NCI-H748 (cell line): ENCODE measurements at regions not wholly inside any gene's neighbourhood (a gene's known extent, or its start where the extent isn't known, plus 50 kb on each side); places are given as distances from the start of the nearest gene placed in this dataset.

ENCODE experiments used
- DNase-seq: peaks from one replicate; lab custom pipeline; 2025; ENCODE audit not compliant: unreplicated experiment; lab: John Stamatoyannopoulos, UW

DNA sequence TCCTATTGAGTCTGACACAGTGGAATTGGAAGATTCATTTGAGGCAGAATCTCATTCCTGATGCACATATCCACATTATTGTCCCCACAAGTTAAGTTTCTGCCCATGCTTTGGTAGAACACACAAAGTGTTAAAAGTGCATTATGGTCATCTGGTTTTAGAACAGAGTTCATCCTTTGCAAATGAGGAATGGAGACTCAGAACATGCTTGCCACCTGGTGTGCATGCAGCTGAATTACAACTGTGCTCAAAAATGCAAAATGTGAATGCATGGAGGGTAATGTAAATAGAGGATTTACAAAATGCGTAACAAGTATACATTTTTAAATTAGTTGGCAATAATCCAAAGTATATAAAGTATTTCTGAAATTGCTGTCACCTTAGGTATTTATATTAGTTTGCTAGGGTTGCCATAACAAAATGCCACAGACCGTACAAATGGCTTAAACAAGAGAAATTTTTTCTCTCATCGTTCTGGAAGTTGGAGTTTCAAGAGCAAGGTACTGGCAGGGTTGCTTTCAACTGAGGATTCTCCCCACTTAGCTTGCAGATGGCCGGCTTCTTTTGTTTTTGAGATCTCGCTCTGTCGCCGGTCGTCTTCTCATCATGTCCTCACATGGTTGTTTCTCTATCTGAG is 671.1 kb downstream of the TAF11L14 start:
- DNase-seq, result peak; percentile 87

DNA sequence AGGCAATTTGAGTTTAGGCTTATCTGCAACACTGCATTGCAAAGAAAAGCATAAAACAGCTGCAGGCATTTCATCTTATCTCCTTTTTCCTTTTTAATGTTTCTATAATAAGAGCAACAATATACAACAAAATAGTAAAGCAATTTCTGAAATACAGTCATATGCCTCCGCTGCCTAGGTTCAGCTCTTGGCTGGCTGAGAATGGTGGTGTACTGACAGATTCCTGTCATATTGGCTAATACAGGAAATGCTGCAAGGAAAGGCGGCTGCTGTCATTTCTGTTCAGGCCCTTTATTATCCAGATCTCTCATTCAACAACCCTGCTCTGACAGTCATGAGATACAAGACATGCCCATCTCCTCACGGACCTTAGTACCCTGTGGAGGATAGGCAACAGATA is 677.0 kb downstream of the TAF11L14 start:
- no peak for DNase-seq

DNA sequence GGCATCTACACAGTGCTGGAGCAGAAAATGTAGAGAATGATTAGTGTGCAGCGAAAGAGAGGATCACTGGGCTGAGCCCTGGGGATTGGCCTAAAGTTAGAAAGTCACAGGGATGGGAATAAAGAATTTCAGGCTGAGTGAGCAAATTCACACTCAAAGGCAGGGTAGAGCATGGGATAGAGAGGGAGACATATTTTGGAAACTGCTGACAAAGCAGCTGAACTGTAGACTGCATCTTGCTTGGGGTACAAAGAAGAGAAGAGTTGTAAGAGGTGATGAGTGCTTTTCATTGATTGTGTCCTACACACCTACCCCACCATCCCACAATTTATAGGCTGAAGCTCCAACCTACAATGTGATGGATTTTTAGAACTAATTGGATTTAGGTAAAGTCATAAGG is 677.8 kb downstream of the TAF11L14 start:
- DNase-seq, result no peak

GRCh38 chr5:18314192-18314778 is 680.0 kb downstream of the TAF11L14 start:
- peak; percentile 70 for DNase-seq

DNA sequence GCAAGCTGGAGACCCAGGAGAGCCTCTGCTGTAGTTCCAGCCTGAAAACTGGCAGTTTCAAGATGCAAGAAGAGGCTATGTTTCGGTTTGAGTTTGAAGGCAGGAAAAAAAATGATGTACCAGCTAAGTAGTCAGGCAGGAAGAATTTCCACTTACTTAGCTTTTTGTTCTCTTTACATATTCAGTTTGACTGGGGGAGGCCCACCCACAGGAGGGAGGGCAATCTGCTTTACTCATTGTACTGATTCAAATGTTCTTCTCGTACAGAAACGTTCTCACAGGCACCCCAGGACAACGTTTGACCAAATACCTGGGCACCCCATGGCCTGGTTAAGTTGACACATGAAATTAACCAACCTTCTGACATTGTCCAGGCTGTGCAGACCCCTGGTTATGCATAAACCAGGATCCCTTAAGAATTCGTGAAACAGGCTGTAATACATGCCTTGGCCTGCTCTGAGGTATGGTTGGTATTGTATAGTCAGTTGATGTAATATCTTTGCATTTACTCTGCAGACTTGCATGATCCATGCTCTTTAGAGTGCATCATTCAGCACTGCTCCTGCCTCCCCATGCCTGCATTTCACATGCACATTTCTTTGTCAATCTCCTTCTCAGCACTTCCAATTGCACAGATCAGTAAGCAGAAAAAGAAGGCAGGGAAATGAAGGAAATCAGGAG is 687.1 kb downstream of the TAF11L14 start:
- no peak for DNase-seq

DNA sequence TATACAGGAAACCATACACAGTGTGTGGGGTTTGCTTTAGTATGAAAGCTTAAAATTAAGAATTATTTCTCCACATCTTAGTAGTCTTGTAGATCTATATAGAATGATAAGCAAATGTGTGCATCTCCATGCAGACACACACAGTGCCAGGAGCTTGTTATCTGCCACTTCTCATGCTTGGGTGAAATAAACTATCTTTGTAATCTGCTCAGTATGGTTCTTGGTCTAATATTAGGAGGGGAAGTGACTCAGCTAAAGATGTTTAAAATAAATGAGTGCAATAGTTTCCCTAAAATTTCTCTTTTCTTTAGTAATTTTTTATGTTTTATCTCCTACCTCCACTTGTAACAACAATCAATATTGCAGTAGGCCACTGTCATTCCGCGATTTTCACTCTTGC is 689.6 kb downstream of the TAF11L14 start:
- no peak for DNase-seq

DNA sequence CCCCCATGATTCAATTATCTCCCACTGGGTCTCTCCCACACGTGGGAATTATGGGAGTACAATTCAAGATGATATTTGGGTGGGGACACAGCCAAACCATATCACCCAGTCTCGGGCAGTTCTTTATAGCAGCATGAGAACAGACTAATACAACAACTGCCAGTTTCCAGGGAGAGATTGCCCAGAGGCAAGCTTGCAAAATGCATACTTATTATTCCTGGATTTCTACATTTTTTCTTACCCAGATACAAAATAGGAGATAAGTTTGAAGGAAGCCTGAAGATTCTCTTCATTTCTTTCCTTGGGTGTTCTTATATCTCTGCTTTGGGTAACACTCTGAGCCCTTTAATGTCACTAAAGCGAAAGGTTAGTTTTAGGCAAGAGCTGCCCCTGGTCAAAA is 691.2 kb downstream of the TAF11L14 start:
- DNase-seq, result no peak

- DNase-seq, result peak; percentile 53
These were observed 695.1 kb downstream of the TAF11L14 start for GRCh38 chr5:18329328-18329727.

DNA sequence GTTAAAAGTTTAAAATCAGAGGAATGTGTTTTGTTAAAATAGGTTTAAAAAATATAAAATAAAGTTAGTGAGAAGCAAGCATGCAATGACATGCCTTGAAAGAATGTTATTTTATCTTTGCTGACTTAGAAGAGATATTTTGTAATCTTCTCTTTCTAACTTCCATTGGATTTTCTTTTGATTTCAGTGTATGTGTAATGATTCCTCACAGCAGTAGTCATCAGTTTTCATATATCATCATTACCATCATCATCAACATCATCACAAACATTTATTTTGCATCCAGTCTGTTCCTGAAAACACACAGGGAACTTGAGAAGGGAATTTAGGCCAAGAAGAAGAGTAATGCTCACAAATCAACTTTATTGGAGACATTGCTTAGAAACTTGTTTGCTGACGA is 699.6 kb downstream of the TAF11L14 start:
- DNase-seq, result no peak

- DNase-seq, result peak; percentile 49
These were observed 700.7 kb downstream of the TAF11L14 start for GRCh38 chr5:18334949-18335348.

- DNase-seq, result no peak
These were observed 720.6 kb downstream of the TAF11L14 start for GRCh38 chr5:18354828-18355227.

DNA sequence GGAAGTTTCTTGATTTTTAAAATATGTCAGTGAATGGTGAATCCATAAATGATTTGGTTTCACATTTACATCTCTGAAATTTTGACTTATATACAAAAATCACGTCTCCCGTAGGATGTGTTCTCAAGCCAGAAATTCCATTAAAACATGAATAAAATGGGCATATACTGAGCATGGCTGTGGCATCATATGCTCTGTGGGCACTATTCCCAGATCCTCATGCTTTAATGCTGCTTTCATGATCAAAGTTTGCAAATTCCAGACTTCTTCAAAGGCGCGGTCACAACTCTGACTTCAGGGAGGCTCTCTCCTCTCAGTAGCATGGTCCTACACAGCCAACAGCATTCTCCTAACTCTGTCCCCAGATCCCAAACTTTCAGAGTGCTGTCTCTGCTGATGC is 723.2 kb downstream of the TAF11L14 start:
- DNase-seq, result no peak

DNA sequence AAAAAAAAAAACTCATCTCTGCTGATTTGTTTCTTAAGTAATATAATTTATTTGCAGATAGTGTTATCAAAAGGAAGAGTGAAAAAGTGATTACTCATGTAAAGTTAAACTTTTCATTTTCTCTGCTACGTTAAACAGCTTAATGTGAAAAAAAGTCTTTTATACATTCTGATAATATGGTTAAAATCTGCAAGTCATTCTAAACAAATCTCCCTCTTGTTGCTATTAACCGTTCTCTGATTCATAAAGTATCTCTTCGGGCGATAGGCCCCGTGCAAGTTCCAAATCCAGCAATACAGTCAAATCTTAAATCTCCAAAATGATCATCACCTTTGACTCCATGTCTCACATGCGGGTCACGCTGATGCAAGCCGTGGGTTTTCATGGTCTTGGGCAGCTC is 732.0 kb downstream of the TAF11L14 start:
- DNase-seq, result no peak

DNA sequence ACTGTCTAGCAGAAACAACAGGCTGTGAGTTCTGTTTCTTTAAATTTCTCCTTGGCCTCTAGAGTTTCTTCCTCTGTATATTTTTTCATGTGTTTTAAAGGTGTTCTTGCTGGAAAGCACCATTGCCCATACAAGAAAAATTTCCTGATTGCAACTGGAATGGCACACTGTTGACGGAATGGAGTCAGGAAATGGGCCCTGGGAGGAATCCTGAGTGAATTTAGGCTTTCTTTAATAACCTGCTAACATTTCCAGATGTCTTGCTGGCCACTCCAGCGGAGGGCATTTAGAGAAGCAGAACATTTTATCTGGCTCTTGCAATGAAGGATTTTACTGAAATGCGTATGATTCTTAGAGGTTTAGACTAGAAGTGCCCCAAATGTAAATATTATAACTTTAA is 736.3 kb downstream of the TAF11L14 start:
- no peak for DNase-seq

DNA sequence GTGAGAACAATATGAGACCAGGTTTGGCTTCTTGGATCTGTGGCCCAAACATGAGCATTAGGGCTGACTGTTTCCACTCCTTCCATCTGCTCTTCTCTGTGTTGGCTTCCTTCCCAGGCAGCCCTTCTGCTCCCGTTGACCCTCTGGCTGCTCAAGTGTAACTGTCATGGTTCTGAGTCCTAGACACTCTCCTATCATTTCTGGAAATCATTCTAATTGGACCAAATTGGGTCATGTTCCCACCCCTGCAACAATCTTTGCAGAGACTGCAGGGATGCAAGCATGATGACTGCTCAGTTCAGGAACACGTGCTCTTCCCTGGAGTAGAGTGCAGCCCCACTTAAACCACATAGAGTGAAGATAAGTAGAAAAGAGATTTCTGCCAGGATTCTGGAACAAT is 741.4 kb downstream of the TAF11L14 start:
- DNase-seq, result no peak

GRCh38 chr5:18378066-18378465 is 743.8 kb downstream of the TAF11L14 start:
- no peak for DNase-seq

DNA sequence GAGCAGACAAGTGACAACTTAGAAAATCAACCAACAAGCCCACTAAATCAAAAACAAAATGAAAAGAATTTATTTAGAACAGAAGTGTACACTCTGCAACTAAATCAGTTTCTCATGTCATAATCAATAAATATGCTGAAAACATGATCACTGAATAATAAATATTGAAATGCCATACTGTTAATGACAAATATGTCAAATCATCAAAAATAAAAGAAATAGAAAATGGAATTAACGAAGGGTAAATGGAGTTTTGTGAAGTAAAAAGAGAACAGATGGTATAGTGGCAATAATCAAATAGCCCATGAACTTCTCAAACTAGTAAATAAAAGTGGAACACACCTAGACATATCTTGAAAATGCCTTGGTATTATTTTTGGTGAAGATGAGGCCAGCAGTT is 744.9 kb downstream of the TAF11L14 start:
- no peak for DNase-seq

- no peak for DNase-seq
These were observed 746.6 kb downstream of the TAF11L14 start for GRCh38 chr5:18380729-18381362.

DNA sequence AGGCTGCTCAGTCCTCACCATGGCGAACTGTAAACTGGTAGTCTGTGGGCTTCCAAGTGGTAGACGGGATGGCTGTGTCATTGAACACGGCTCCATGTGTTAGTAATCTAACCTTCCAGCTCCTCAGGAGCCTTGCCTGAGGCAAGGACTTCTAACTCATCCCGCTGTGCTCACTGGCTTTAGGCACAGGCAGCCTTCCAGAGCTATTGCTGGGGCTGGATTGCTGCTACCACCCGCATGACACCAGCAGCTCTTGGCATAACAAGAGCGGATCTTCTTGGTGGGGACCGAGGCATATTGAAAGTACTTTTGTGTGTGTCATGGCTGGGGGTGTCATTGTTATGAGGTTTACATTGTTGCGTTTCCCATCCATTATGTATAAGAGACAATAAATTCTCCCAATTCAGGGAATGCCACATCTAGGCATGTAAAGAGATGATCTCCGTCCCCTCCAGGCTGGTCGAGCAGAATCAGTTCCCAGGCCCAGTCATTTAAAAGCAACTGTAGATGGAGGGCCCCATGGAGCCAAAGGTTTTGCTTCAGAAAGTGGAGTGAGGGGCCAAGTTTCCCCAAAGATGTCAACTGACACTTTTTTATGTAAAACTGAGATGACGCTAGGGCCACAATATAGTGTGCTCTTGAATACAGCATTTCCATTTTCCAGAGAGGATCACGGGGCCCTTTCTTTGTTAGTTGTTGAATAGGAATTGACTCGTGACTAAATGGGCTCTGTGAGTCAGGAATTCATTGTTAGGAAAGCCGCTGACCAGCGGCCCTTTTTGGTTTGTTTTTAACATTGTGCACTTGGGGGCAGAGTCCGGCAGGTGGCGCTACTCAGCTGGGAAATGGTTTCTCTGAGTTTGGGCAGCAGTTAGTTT is 759.5 kb downstream of the TAF11L14 start:
- peak; percentile 83 for DNase-seq

DNA sequence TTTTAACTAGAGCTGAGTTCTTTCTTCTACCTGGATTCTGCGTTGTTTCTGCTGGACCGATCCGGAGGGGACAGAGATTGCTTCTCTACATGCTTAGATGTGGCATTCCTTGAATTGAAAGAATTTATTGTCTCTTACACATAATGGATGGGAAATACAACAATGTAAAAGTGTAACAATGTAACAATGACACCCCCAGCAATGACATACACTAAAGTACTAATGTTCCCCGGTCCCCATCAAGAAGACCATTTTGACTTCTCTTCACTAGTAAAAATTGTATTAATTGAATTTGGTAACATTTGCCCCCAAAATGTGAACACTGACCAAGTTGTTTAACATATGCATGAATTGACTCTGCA is 760.2 kb downstream of the TAF11L14 start:
- no peak for DNase-seq
